Memory B cell (primary cell): ENCODE measurements at regions not wholly inside any gene's neighbourhood (a gene's known extent, or its start where the extent isn't known, plus 50 kb on each side); places are given as distances from the start of the nearest gene placed in this dataset.

Experiments used
- ATAC-seq: fragments of 150-1000 bp; cut with Tn5 transposase; 2 replicates; pipeline ENCODE4 v1.10.0; 2021; ENCODE audit warnings: low read depth, mild to moderate bottlenecking, moderate library complexity
- DNase-seq, 2 donors: peaks; one replicate each; pipeline ENCODE4 v3.0.0; 2022; ENCODE audit warnings: low spot score in 2 of 2
- H3K27ac Mint-ChIP-seq: one replicate; pipeline ENCODE4 v1.8.0; 2022; ENCODE audit warnings: mild to moderate bottlenecking, moderate library complexity, mixed read lengths
- H3K27me3 Mint-ChIP-seq: one replicate; pipeline ENCODE4 v1.8.0; 2022; ENCODE audit warnings: mixed read lengths
- H3K36me3 Mint-ChIP-seq: one replicate; pipeline ENCODE4 v1.8.0; 2022; ENCODE audit warnings: mild to moderate bottlenecking, mixed read lengths
- H3K4me1 Mint-ChIP-seq: one replicate; pipeline ENCODE4 v1.8.0; 2022; ENCODE audit warnings: mixed read lengths
- H3K4me3 Mint-ChIP-seq: one replicate; pipeline ENCODE4 v1.8.0; 2022; ENCODE audit warnings: mild to moderate bottlenecking, moderate library complexity, mixed read lengths
- H3K9me3 Mint-ChIP-seq: one replicate; pipeline ENCODE4 v1.8.0; 2022; ENCODE audit warnings: mixed read lengths

DNA sequence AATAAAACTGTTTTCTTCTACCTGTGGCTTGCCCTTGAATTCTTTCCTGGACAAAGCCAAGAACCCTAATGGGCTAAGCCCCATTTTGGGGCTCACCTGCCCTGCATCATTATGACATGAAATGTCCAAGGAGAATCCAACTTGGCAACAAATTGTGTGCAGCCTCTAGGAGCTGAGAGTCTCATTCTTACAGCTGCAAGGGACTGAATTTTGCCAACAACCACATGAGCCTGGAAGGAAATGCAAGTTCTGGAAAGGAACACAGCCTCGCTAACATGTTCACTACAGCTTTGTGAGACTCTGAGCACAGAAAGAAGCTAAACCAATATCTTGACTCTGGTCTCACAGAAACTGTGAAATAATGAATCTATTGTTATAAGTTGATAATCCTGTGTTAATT lies 94.8 kb upstream of the CDH12 start:
- Mint-ChIP-seq H3K27me3 (no peaks in the 10 kb centered on the region), H3K9me3 (peaks cover 3% of the 10 kb centered on the region), H3K4me1 (no peaks in the 10 kb centered on the region), H3K27ac (no peak overlapping the region), H3K36me3 (no peaks in the 10 kb centered on the region), H3K4me3 (no peak overlapping the region)
- ATAC-seq (no peak), DNase-seq (no peak)

DNA sequence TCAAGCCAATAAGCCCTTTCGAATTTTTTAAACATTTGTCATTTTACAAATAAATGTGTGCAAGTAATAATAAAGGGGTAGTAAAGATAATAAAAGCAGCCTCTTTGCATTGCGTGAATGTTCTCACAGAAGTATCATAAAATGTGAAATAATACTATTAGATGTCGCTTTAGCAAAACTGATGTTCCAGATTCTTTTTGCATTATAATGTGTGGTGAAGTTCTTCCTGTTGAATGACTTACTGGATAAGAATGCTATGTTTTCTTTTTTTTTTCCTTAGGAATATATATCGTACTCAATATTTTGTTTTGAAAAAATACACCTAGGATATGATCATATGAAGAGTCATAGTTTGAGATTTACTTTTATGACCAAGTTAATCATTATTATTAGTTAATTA lies 85.2 kb upstream of the CDH12 start:
- ATAC-seq (no peak), DNase-seq (no peak)
- Mint-ChIP-seq H3K27ac (no peak overlapping the region), H3K36me3 (no peaks in the 10 kb centered on the region), H3K4me3 (no peak overlapping the region), H3K27me3 (no peaks in the 10 kb centered on the region), H3K9me3 (no peaks in the 10 kb centered on the region), H3K4me1 (no peaks in the 10 kb centered on the region)

DNA sequence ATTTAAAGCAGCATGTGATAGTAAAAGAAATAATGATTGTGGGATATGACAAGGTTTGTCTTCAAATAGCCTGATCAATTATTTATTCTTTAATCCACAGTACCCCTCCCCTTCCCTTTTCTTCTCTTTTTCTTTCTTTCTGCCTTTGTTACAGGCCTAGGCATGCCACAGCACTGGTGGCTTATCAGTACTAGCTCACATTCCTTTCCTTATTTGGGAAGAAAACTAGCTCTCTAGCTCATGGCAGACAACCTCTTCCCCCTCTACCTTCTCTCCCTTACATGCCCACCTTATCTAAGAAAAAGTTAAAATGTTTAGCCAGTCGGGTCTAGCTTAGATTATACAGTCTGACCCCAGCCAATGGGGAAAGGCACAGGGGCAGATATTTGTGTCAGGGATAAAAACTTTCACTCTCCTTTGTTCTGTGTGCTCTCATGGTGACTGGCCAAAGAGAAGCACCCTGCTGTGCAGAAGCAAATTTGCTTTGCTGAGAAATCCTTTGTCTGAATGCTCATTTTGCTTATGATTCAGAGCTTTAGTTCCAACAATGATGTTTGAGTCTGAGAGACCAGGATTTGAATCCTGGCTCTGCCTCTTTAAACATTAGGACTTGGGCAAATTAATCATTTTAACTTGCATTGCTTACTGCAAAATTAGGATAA lies 75.8 kb upstream of the CDH12 start:
- Mint-ChIP-seq H3K36me3 (no peaks in the 10 kb centered on the region), H3K4me3 (no peak overlapping the region), H3K9me3 (peaks cover 6% of the 10 kb centered on the region), H3K4me1 (no peaks in the 10 kb centered on the region), H3K27ac (no peak overlapping the region), H3K27me3 (no peaks in the 10 kb centered on the region)
- no peak for ATAC-seq
- DNase-seq: no peak

DNA sequence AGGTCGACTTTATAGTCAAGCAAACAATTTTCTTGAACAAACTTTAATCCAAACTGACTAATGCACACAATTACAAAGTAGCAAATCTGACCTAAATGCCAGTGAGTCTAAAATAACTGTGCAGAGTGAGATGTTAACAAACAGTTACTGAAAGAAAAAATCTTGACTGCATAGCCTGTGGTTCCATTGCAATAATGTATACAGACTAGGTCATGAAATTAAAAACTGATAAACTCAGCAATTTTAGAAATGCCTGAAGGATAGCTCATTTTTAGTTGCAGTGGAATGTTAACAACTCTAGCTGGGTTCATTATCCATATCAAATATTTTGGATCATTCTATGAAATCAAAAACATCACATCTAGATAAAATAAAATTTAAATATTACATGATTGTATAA lies 73.4 kb upstream of the CDH12 start:
- H3K36me3 Mint-ChIP-seq: no peaks in the 10 kb centered on the region

DNA sequence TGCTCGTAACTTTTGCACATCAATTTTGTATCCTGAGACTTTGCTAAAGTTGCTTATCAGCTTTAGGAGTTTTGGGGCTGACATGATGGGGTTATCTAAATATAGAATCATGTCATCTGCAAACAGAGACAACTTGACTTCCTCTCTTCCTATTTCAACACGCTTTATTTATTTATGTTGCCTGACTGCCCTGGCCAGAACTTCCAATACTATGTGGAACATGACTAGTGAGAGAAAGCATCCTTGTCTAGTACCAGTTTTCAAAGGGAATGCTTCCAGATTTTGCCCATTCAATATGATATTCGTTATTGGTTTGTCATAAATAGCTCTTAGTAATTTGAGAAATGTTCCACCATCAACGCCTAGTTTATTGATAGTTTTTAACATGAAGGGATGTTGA lies 65.4 kb upstream of the CDH12 start:
- H3K4me1 Mint-ChIP-seq: no peaks in the 10 kb centered on the region
- ATAC-seq: no peak
- H3K27ac Mint-ChIP-seq: no peak overlapping the region
- no peaks in the 10 kb centered on the region for H3K27me3 Mint-ChIP-seq
- H3K36me3 Mint-ChIP-seq: no peaks in the 10 kb centered on the region
- H3K4me3 Mint-ChIP-seq: no peak overlapping the region
- H3K9me3 Mint-ChIP-seq: peaks cover 1% of the 10 kb centered on the region
- DNase-seq: no peak

More for the DNA sequence above, 73.4 kb upstream of the CDH12 start:
- Mint-ChIP-seq H3K27me3 (no peaks in the 10 kb centered on the region), H3K9me3 (peaks cover 7% of the 10 kb centered on the region), H3K4me1 (no peaks in the 10 kb centered on the region), H3K27ac (no peak overlapping the region), H3K4me3 (no peak overlapping the region)
- ATAC-seq (no peak), DNase-seq (no peak)

DNA sequence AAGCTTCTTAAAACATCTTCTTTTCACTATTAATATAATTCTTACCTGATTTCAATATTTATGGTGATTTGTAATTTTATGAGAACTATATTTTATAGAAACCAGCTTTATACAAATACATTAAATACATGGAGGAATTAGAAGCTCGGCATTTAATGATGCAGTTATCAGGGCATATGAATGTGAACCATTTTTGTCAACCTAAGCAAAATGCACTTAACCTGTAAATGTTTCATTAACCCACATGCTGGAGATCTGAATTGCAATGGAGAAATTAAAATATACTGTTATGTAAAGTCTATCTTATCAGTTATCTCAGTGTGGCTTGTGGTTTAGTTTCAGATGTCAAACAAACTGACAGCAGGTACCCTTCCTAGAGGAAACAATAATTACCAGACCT lies 63.2 kb upstream of the CDH12 start:
- DNase-seq: no peak
- Mint-ChIP-seq H3K4me3 (no peak overlapping the region), H3K27ac (no peak overlapping the region), H3K36me3 (no peaks in the 10 kb centered on the region), H3K9me3 (no peaks in the 10 kb centered on the region), H3K4me1 (no peaks in the 10 kb centered on the region), H3K27me3 (no peaks in the 10 kb centered on the region)
- no peak for ATAC-seq

DNA sequence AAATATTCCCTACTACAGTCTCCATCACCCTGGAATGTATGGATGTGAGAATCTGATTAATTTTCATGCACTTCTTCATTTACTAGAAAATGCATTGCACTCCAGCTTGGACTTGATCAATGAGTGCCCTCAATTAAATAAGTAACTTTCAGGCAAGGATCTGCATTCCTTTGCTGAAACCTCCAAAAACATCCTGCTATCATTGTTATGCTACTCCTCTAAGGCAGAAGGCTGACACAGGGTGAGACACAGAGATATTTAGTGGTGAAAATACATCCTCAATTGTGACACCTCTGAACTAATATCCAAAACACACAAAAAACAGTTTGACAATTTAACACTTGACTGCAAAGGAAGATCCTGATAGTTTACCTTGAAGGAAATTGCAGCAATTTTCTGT lies 57.9 kb upstream of the CDH12 start:
- DNase-seq: no peak
- Mint-ChIP-seq H3K36me3 (no peaks in the 10 kb centered on the region), H3K27me3 (no peaks in the 10 kb centered on the region), H3K9me3 (no peaks in the 10 kb centered on the region), H3K4me1 (no peaks in the 10 kb centered on the region), H3K27ac (no peak overlapping the region), H3K4me3 (no peak overlapping the region)
- no peak for ATAC-seq

DNA sequence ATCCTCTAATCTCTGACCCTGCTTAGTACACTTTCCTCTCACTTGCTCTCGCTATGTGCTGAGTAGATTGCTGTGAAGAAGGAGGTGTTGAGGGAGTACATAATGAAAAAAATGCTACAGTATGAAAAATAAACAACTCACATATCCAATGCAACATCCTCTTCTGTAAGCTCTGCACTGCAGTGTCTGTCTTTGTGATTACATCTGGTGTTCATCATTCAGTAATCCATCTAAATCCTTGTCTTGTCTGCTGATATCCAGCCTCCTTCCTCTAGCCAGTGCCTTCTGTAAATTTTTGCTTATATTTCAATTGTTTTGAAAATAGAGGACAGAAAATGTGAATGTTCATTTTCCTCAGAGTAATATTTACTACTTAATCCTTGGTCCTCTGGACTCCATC lies 57.4 kb upstream of the CDH12 start:
- DNase-seq (no peak), ATAC-seq (no peak)
- H3K4me3 Mint-ChIP-seq: no peak overlapping the region
- no peak overlapping the region for H3K27ac Mint-ChIP-seq
- no peaks in the 10 kb centered on the region for H3K4me1 Mint-ChIP-seq
- H3K36me3 Mint-ChIP-seq: no peaks in the 10 kb centered on the region
- no peaks in the 10 kb centered on the region for H3K9me3 Mint-ChIP-seq
- no peaks in the 10 kb centered on the region for H3K27me3 Mint-ChIP-seq

DNA sequence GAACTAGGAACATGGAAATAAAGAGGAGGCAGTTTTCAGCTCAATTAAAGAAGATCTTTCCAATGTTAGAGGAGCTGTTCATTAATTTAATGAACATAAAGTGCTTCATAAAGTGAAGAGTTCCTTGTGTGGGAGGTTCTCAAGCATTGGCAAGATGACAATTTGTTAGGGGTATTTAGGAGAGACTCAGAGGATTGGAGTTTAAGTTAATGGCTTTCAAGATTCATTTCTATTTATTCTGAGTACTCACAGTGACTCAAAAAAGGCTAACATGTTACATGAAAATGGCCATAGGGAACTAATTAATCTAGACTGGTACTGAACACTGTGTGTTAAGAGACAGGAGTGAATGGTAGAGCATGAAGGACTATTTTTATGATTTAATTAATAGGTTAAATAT lies 55.4 kb upstream of the CDH12 start:
- no peak overlapping the region for H3K27ac Mint-ChIP-seq
- no peaks in the 10 kb centered on the region for H3K4me1 Mint-ChIP-seq
- no peaks in the 10 kb centered on the region for H3K36me3 Mint-ChIP-seq
- H3K27me3 Mint-ChIP-seq: no peaks in the 10 kb centered on the region
- H3K4me3 Mint-ChIP-seq: no peak overlapping the region
- no peak for ATAC-seq
- no peak for DNase-seq
- no peaks in the 10 kb centered on the region for H3K9me3 Mint-ChIP-seq

DNA sequence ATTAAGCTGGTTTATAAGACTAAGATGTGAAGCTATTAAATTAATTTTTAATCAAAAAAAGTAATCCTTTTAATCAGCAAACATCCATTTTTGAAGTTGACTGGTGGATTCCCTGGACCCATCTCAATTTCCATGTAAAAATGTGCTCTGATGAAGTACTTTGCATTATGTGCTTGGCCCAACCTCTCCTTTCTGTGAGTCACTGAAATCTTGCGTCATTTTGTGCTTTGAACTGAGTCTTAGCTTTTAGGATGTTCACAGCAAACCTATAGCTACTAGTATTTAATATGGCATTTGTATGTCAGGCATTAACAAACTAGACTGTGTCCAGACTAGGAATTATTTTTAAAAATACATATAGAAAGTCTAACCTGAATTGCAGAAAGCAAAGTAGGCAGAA lies 55.0 kb upstream of the CDH12 start:
- Mint-ChIP-seq H3K4me1 (no peaks in the 10 kb centered on the region), H3K4me3 (no peak overlapping the region), H3K27me3 (no peaks in the 10 kb centered on the region), H3K9me3 (no peaks in the 10 kb centered on the region), H3K27ac (no peak overlapping the region), H3K36me3 (no peaks in the 10 kb centered on the region)
- no peak for ATAC-seq
- DNase-seq: no peak
